Transverse colon (tissue), 4 donors: ENCODE measurements at regions not wholly inside any gene's neighbourhood (a gene's known extent, or its start where the extent isn't known, plus 50 kb on each side); places are given as distances from the start of the nearest gene placed in this dataset.

Experiments
- CTCF ChIP-seq, 5 experiments: fragments of 200-600 bp in 3 of 5; fragments of 450-650 bp in 2 of 5; sonication (generic) in 3 of 5; IDR thresholded peaks; 1 replicate in 2 of 5; 2 replicates in 3 of 5; pipeline ENCODE4 v1.5.1; 2016 to 2017; ENCODE audit warnings: antibody characterized with exemption in 5 of 5, inconsistent platforms in 3 of 5, mild to moderate bottlenecking in 2 of 5, moderate library complexity in 1 of 5
- POLR2A ChIP-seq: fragments of 450-650 bp; IDR thresholded peaks from one replicate; pipeline ENCODE4 v1.6.1; 2016; ENCODE audit warnings: antibody characterized with exemption, mild to moderate bottlenecking, moderate library complexity
- POLR2AphosphoS5 ChIP-seq, 3 donors: sonication (generic); formaldehyde crosslinking; IDR thresholded peaks; one replicate each; pipeline ENCODE4 v1.6.1; 2016; ENCODE audit warnings: antibody characterized with exemption in 3 of 3

DNA sequence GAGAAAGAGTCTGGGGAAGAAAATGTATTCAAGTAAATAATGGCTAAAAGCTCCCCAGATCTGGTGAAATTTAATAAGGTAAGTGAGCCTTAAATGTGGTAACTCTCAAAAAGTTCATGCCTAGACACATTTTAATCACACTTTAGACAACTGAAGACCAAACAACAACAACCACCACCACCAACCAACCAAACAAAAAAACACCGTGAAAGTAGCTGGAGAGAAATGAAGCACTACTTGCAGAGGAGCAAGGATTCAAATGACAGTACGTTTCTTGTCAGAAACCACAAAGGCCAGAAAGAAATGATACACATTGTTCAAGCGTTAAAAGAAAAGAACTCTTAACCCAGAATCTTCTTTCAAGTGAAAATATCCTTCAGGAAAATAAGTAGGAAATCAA lies 208.3 kb downstream of the MYRFL start:
- TF ChIP-seq CTCF (IDR thresholded peaks at IDR 0.05) (no peak), POLR2A (no peak), POLR2AphosphoS5 (IDR thresholded peaks at IDR 0.05) (no peak)
